ENCODE measurements at regions not wholly inside any gene's neighbourhood (a gene's known extent, or its start where the extent isn't known, plus 50 kb on each side); places are given as distances from the start of the nearest gene placed in this dataset.

DNA sequence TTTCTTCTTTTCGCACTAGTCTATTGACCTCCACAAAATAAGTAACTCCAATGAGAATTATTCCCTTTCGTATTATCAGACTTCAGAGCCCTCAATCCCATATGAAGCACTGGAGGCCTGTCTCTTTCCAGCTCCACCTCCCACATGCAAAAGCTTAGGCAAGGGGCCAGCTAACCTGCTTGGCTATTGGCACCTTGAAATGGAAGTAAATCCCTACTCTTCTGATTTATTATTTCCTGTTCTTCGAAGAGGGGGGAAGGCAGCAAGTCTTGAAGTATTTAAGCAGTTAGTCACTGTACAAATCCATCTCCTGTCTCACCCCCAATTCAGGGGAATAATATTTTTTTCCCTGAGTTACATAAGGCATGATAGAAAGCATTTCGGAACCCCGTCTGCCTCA lies 577.8 kb downstream of the MAFB start:
- Mint-ChIP-seq H3K27me3 (no peaks in the 10 kb centered on the region), H3K9me3 (peaks cover 0 to 4% (median 0%) of the 10 kb centered on the region in 11 donors), H3K36me3 (no peaks in the 10 kb centered on the region), H3K27ac (no peak overlapping the region), H3K4me1 (no peaks in the 10 kb centered on the region), H3K4me3 (no peak overlapping the region)
- Histone ChIP-seq H3K4me3 (ENCODE audit: low read length) (no peak overlapping the region), H3K27me3 (ENCODE audit: control insufficient read depth in 2 of 2, insufficient read depth in 2 of 2, low read length in 2 of 2) (no peaks in the 10 kb centered on the region), H3K4me1 (ENCODE audit: control insufficient read depth in 2 of 2, insufficient read depth in 2 of 2, low read length in 2 of 2) (no peaks in the 10 kb centered on the region), H3K36me3 (ENCODE audit: control insufficient read depth in 2 of 3, insufficient read depth in 3 of 3, low read length in 3 of 3) (no peaks in the 10 kb centered on the region), H3K9me3 (ENCODE audit: control insufficient read depth in 2 of 3, low read length in 3 of 3) (no peaks in the 10 kb centered on the region), H3K27ac (ENCODE audit: low read depth, low read length) (no peak overlapping the region)
- ChIA-PET CTCF (no interaction called here), POLR2A (no interaction called here)
- intact Hi-C loops (cut with micrococcal nuclease), result no loop called here
- ATAC-seq, result no peak
- DNase-seq, result no peak

DNA sequence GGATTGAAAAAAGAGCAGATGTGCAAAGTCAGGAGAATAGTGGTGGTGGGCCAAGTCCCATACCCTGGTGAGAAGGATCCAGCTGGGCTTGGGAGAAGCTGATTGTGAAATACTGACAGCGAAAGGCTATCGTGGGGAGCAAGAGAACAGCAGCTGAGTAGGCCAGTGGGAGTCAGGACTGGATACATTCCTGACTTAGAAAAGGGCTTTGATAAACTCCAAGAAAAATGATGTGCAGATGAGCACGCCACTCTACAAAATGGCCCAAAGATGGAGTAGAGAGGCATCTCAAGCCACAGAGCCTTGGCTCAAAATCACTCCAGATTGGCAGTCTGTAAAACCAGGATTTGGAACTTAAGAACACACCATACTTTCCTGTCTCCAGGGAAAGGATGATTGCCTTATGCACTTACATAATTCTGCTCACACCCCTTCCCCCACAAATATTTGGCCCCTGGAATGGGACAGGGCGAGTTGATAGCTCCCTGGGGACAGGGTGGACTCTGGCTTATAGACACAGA lies 578.7 kb downstream of the MAFB start:
- Mint-ChIP-seq H3K9me3 (peaks cover 0 to 4% (median 0%) of the 10 kb centered on the region in 11 donors), H3K27ac (no peak overlapping the region), H3K36me3 (no peaks in the 10 kb centered on the region), H3K27me3 (peaks cover 0 to 3% (median 0%) of the 10 kb centered on the region in 5 donors), H3K4me3 (no peak overlapping the region), H3K4me1 (no peaks in the 10 kb centered on the region)
- CTCF ChIA-PET, result no interaction called here
- POLR2A ChIA-PET, result no interaction called here
- H3K36me3 ChIP-seq (ENCODE audit: control insufficient read depth in 2 of 3, insufficient read depth in 3 of 3, low read length in 3 of 3), result no peaks in the 10 kb centered on the region
- no peak overlapping the region for H3K27ac ChIP-seq (ENCODE audit: low read depth, low read length)
- ATAC-seq, result no peak
- intact Hi-C loops (cut with micrococcal nuclease), result no loop called here
- no peaks in the 10 kb centered on the region for H3K27me3 ChIP-seq (ENCODE audit: control insufficient read depth in 2 of 2, insufficient read depth in 2 of 2, low read length in 2 of 2)
- no peaks in the 10 kb centered on the region for H3K4me1 ChIP-seq (ENCODE audit: control insufficient read depth in 2 of 2, insufficient read depth in 2 of 2, low read length in 2 of 2)
- no peaks in the 10 kb centered on the region for H3K9me3 ChIP-seq (ENCODE audit: control insufficient read depth in 2 of 3, low read length in 3 of 3)
- H3K4me3 ChIP-seq (ENCODE audit: low read length), result no peak overlapping the region
- no peak for DNase-seq

DNA sequence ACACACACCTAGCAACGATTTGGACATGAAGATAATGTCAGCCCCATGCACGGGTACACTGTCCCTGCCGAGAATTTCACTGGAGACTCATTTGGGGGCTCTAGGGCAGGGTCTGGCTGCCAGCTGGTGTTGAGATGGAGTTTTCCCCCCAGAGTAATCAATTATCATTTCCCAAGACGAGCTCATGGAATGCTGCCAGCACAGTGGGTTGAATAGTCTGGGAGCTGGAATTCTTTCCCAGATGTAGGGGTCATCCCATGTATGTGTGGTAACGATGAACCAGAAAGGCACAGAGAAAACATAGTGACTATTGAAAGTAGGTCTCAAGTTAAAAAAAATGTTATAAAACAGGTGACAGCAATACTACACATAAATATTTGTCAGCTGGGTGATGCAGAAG lies 579.9 kb downstream of the MAFB start:
- ChIA-PET POLR2A (no interaction called here), CTCF (no interaction called here)
- Histone ChIP-seq H3K4me3 (ENCODE audit: low read length) (no peak overlapping the region), H3K27me3 (ENCODE audit: control insufficient read depth in 2 of 2, insufficient read depth in 2 of 2, low read length in 2 of 2) (no peaks in the 10 kb centered on the region), H3K27ac (ENCODE audit: low read depth, low read length) (no peak overlapping the region), H3K36me3 (ENCODE audit: control insufficient read depth in 2 of 3, insufficient read depth in 3 of 3, low read length in 3 of 3) (no peaks in the 10 kb centered on the region), H3K9me3 (ENCODE audit: control insufficient read depth in 2 of 3, low read length in 3 of 3) (no peaks in the 10 kb centered on the region), H3K4me1 (ENCODE audit: control insufficient read depth in 2 of 2, insufficient read depth in 2 of 2, low read length in 2 of 2) (no peaks in the 10 kb centered on the region)
- H3K27me3 Mint-ChIP-seq, result peaks cover 0 to 14% (median 0%) of the 10 kb centered on the region in 5 donors
- ATAC-seq (no peak), DNase-seq (no peak)
- H3K4me3 Mint-ChIP-seq, result no peak overlapping the region
- no peaks in the 10 kb centered on the region for H3K36me3 Mint-ChIP-seq
- no peak overlapping the region for H3K27ac Mint-ChIP-seq
- H3K9me3 Mint-ChIP-seq, result peaks cover 0 to 4% (median 0%) of the 10 kb centered on the region in 11 donors
- intact Hi-C loops (cut with micrococcal nuclease), result no loop called here
- H3K4me1 Mint-ChIP-seq, result no peaks in the 10 kb centered on the region

DNA sequence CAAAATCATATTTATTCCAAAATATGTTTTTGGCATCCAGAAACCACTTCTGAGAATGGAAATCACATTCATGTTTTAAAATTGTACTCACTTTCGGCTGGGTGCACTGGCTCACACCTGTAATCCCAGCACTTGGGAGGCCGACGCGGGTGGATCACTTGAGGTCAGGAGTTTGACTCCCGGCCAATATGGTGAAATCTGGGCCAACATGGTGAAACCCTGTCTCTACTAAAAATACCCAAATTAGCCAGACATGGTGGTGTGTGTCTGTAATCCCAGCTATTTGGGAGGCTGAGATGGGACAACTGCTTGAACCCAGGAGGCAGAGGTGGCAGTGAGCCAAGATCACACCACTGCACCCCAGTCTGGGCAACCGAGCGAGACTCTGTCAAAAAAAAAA lies 580.7 kb downstream of the MAFB start:
- Mint-ChIP-seq H3K27ac (no peak overlapping the region), H3K9me3 (peaks cover 0 to 4% (median 0%) of the 10 kb centered on the region in 11 donors), H3K27me3 (peaks cover 0 to 20% (median 0%) of the 10 kb centered on the region in 5 donors), H3K4me3 (no peak overlapping the region), H3K36me3 (no peaks in the 10 kb centered on the region), H3K4me1 (no peaks in the 10 kb centered on the region)
- ChIA-PET POLR2A (no interaction called here), CTCF (no interaction called here)
- H3K4me3 ChIP-seq (ENCODE audit: low read length), result no peak overlapping the region
- no peaks in the 10 kb centered on the region for H3K36me3 ChIP-seq (ENCODE audit: control insufficient read depth in 2 of 3, insufficient read depth in 3 of 3, low read length in 3 of 3)
- H3K27ac ChIP-seq (ENCODE audit: low read depth, low read length), result no peak overlapping the region
- ATAC-seq, result no peak
- DNase-seq, result no peak
- intact Hi-C loops (cut with micrococcal nuclease), result no loop called here
- no peaks in the 10 kb centered on the region for H3K27me3 ChIP-seq (ENCODE audit: control insufficient read depth in 2 of 2, insufficient read depth in 2 of 2, low read length in 2 of 2)
- no peaks in the 10 kb centered on the region for H3K4me1 ChIP-seq (ENCODE audit: control insufficient read depth in 2 of 2, insufficient read depth in 2 of 2, low read length in 2 of 2)
- no peaks in the 10 kb centered on the region for H3K9me3 ChIP-seq (ENCODE audit: control insufficient read depth in 2 of 3, low read length in 3 of 3)

DNA sequence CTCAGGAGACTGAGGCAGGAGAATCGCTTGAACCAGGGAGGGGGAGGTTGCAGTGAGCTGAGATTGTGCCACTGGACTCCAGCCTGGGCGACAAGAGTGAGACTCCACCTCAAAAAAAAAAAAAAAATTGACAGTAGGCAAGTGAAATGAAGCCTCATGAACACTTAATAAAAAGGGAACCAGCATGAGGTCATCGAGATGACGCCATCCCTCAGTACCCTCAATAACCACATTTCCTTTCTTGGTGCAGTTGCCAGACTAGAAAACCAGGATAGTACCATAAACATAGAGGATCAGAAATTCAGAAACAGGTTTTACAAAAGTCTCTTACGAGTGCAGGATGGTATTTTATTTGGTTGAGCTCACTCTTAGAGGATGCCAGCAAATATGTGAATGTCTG lies 584.1 kb downstream of the MAFB start:
- no peaks in the 10 kb centered on the region for H3K36me3 Mint-ChIP-seq
- peaks cover 0 to 4% (median 0%) of the 10 kb centered on the region in 11 donors for H3K9me3 Mint-ChIP-seq
- no peaks in the 10 kb centered on the region for H3K4me1 Mint-ChIP-seq
- H3K4me1 ChIP-seq (ENCODE audit: control insufficient read depth in 2 of 2, insufficient read depth in 2 of 2, low read length in 2 of 2), result no peaks in the 10 kb centered on the region
- H3K9me3 ChIP-seq (ENCODE audit: control insufficient read depth in 2 of 3, low read length in 3 of 3), result no peaks in the 10 kb centered on the region
- H3K27me3 ChIP-seq (ENCODE audit: control insufficient read depth in 2 of 2, insufficient read depth in 2 of 2, low read length in 2 of 2), result no peaks in the 10 kb centered on the region
- CTCF ChIA-PET, result no interaction called here
- no peak overlapping the region for H3K27ac ChIP-seq (ENCODE audit: low read depth, low read length)
- intact Hi-C loops (cut with micrococcal nuclease), result no loop called here
- no peak overlapping the region for H3K4me3 Mint-ChIP-seq
- DNase-seq, result no peak
- H3K27ac Mint-ChIP-seq, result no peak overlapping the region
- H3K27me3 Mint-ChIP-seq, result peaks cover 0 to 31% (median 13%) of the 10 kb centered on the region in 5 donors
- no peak overlapping the region for H3K4me3 ChIP-seq (ENCODE audit: low read length)
- no peak for ATAC-seq
- H3K36me3 ChIP-seq (ENCODE audit: control insufficient read depth in 2 of 3, insufficient read depth in 3 of 3, low read length in 3 of 3), result no peaks in the 10 kb centered on the region
- POLR2A ChIA-PET, result no interaction called here

DNA sequence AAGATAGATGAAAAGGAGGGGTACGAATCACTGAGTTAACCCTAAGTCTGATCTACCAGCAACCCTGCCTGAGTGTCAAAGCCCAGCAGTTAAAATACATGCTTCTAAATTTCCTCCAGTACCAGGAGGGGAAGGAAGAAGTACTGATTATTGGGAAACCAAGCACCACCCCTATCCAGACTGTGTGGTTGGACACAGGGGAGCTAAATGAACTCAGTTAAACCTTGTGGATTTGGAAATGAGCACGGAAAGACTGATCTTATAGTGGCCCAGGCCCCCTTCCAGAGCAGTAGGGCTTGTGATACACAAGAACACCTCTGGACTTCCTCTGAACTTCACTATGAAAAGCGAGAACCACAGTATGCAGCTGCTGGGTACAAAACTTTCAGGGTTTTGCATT lies 585.6 kb downstream of the MAFB start:
- POLR2A ChIA-PET, result no interaction called here
- CTCF ChIA-PET, result no interaction called here
- H3K27me3 ChIP-seq (ENCODE audit: control insufficient read depth in 2 of 2, insufficient read depth in 2 of 2, low read length in 2 of 2), result no peaks in the 10 kb centered on the region
- Mint-ChIP-seq H3K27ac (no peak overlapping the region), H3K36me3 (no peaks in the 10 kb centered on the region), H3K4me3 (no peak overlapping the region), H3K4me1 (no peaks in the 10 kb centered on the region), H3K27me3 (peaks cover 0 to 31% (median 13%) of the 10 kb centered on the region in 5 donors), H3K9me3 (peaks cover 0 to 4% (median 0%) of the 10 kb centered on the region in 11 donors)
- no peak overlapping the region for H3K27ac ChIP-seq (ENCODE audit: low read depth, low read length)
- intact Hi-C loops (cut with micrococcal nuclease), result no loop called here
- DNase-seq, result no peak
- ATAC-seq, result no peak
- H3K4me3 ChIP-seq (ENCODE audit: low read length), result no peak overlapping the region
- no peaks in the 10 kb centered on the region for H3K9me3 ChIP-seq (ENCODE audit: control insufficient read depth in 2 of 3, low read length in 3 of 3)
- H3K36me3 ChIP-seq (ENCODE audit: control insufficient read depth in 2 of 3, insufficient read depth in 3 of 3, low read length in 3 of 3), result no peaks in the 10 kb centered on the region
- no peaks in the 10 kb centered on the region for H3K4me1 ChIP-seq (ENCODE audit: control insufficient read depth in 2 of 2, insufficient read depth in 2 of 2, low read length in 2 of 2)

DNA sequence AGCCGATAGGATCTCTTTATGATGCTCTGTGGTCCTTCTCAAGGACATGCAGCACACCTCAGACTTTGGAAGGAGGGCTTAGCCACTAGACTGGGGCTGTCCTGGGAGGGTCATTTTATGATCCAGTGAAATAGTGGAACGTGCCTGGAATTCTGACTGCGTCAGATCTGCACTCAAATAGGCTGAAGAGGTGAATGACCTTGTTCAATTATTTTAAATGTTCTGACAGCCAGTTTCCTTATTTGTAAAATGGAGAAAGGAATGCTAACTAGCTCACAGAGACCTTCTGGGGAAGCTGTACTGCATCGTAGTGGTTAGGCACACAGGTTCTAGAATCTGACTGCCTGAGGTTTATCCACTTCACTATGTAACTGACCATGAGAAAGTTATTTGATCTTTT lies 587.5 kb downstream of the MAFB start:
- H3K4me1 ChIP-seq (ENCODE audit: control insufficient read depth in 2 of 2, insufficient read depth in 2 of 2, low read length in 2 of 2), result no peaks in the 10 kb centered on the region
- no peaks in the 10 kb centered on the region for H3K9me3 ChIP-seq (ENCODE audit: control insufficient read depth in 2 of 3, low read length in 3 of 3)
- no peak overlapping the region for H3K4me3 ChIP-seq (ENCODE audit: low read length)
- no peak for DNase-seq
- ChIA-PET POLR2A (no interaction called here), CTCF (no interaction called here)
- H3K27ac ChIP-seq (ENCODE audit: low read depth, low read length), result no peak overlapping the region
- intact Hi-C loops (cut with micrococcal nuclease), result no loop called here
- Mint-ChIP-seq H3K4me3 (no peak overlapping the region), H3K36me3 (no peaks in the 10 kb centered on the region), H3K27me3 (peaks cover 0 to 31% (median 13%) of the 10 kb centered on the region in 5 donors), H3K4me1 (no peaks in the 10 kb centered on the region), H3K9me3 (peaks cover 0 to 4% (median 0%) of the 10 kb centered on the region in 11 donors), H3K27ac (no peak overlapping the region)
- no peaks in the 10 kb centered on the region for H3K27me3 ChIP-seq (ENCODE audit: control insufficient read depth in 2 of 2, insufficient read depth in 2 of 2, low read length in 2 of 2)
- ATAC-seq, result no peak
- H3K36me3 ChIP-seq (ENCODE audit: control insufficient read depth in 2 of 3, insufficient read depth in 3 of 3, low read length in 3 of 3), result no peaks in the 10 kb centered on the region

Measured in naive thymus-derived CD4-positive, alpha-beta T cell (primary cell).